HS-27A (cell line): ENCODE measurements at regions not wholly inside any gene's neighbourhood (a gene's known extent, or its start where the extent isn't known, plus 50 kb on each side); places are given as distances from the start of the nearest gene placed in this dataset.
A peak's percentile ranks its signal among the peaks of the same experiment; 100 is the strongest.
"Not testable (repeated sequence)": the region's sequence is repeated elsewhere in the genome, so short reads cannot be mapped to it uniquely, and the experiment has no call there.

Source experiments
- DNase-seq: peaks from one replicate; pipeline ENCODE4 v3.0.0-alpha.2; 2012; ENCODE audit warnings: low read depth, missing footprints

- not testable (repeated sequence) for DNase-seq
Observed at GRCh38 chr1:78203410-78203982, 157.7 kb downstream of the GIPC2 start.

GRCh38 chr1:78210175-78210574 is 164.4 kb downstream of the GIPC2 start:
- peak; percentile 27 for DNase-seq

- no peak for DNase-seq
Observed at GRCh38 chr1:78211483-78212092, 165.8 kb downstream of the GIPC2 start.

GRCh38 chr1:78214334-78214733 is 168.6 kb downstream of the GIPC2 start:
- no peak for DNase-seq

GRCh38 chr1:78222225-78222959 is 176.6 kb downstream of the GIPC2 start:
- no peak for DNase-seq

- DNase-seq: no peak
Observed at GRCh38 chr1:78222960-78223358, 177.2 kb downstream of the GIPC2 start.

GRCh38 chr1:78223417-78224215 is 177.8 kb downstream of the GIPC2 start:
- no peak for DNase-seq

GRCh38 chr1:78224246-78224785 is 178.6 kb downstream of the GIPC2 start:
- DNase-seq: no peak

- DNase-seq: no peak
Observed at GRCh38 chr1:78224861-78225552, 179.2 kb downstream of the GIPC2 start.

GRCh38 chr1:78226784-78227183 is 181.0 kb downstream of the GIPC2 start:
- DNase-seq: no peak

- no peak for DNase-seq
Observed at GRCh38 chr1:78227705-78228635, 182.2 kb downstream of the GIPC2 start.

GRCh38 chr1:78229344-78229743 is 183.6 kb downstream of the GIPC2 start:
- no peak for DNase-seq

- no peak for DNase-seq
Observed at GRCh38 chr1:78231477-78231876, 185.7 kb downstream of the GIPC2 start.

- no peak for DNase-seq
Observed at GRCh38 chr1:78231894-78232293, 186.1 kb downstream of the GIPC2 start.

- DNase-seq: no peak
Observed at GRCh38 chr1:78232630-78233029, 186.9 kb downstream of the GIPC2 start.

- DNase-seq: no peak
Observed at GRCh38 chr1:78234496-78234895, 188.7 kb downstream of the GIPC2 start.

- DNase-seq: no peak
Observed at GRCh38 chr1:78236716-78237115, 190.9 kb downstream of the GIPC2 start.

GRCh38 chr1:78237364-78237916 is 191.7 kb downstream of the GIPC2 start:
- no peak for DNase-seq

GRCh38 chr1:78240191-78240590 is 194.4 kb downstream of the GIPC2 start:
- no peak for DNase-seq

GRCh38 chr1:78240755-78241154 is 195.0 kb downstream of the GIPC2 start:
- DNase-seq: no peak
